GM21786 (cell line): ENCODE measurements at regions not wholly inside any gene's neighbourhood (a gene's known extent, or its start where the extent isn't known, plus 50 kb on each side); places are given as distances from the start of the nearest gene placed in this dataset.

Source experiments
- ATAC-seq: cut with Tn5 transposase; IDR thresholded peaks from one replicate; pipeline ENCODE4 v1.9.1; 2021; ENCODE audit not compliant: unreplicated experiment

DNA sequence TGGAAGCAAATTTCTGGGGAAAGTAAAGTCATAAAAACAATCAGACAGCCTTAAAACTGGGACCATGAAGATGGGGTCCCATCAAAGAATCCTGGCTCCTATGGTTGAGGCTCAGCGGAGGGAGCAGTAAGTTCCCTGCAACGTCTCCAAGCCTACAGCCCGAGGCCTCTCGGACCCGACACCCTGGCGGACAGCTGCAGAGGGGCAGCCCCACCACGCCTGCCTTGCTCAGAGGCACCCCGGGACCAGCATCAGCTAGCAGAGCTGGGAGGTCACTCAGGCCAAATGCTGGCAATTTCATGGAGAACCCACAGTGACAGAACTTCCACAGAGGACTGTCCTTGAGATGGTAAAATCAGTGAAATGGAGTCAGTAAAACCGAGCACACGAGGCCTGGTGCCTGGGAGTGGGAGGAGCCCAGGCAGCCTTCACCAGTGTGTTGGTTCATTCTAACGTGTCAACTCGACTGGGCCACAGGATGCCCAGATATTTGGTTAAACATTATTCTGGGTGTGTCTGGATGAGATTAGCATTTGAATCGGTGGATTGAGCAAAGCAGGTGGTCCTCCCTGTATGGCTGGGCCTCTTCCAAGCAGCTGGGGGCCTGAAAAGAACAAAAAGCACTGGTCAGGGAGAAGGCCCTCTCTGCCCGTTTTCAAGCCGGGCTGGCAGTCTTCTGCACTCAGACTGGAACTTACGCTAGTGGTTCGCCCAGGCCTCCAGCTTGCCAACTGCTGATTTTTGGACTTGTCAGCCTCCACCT lies 96.2 kb upstream of the INSIG1 start:
- no peak for ATAC-seq

DNA sequence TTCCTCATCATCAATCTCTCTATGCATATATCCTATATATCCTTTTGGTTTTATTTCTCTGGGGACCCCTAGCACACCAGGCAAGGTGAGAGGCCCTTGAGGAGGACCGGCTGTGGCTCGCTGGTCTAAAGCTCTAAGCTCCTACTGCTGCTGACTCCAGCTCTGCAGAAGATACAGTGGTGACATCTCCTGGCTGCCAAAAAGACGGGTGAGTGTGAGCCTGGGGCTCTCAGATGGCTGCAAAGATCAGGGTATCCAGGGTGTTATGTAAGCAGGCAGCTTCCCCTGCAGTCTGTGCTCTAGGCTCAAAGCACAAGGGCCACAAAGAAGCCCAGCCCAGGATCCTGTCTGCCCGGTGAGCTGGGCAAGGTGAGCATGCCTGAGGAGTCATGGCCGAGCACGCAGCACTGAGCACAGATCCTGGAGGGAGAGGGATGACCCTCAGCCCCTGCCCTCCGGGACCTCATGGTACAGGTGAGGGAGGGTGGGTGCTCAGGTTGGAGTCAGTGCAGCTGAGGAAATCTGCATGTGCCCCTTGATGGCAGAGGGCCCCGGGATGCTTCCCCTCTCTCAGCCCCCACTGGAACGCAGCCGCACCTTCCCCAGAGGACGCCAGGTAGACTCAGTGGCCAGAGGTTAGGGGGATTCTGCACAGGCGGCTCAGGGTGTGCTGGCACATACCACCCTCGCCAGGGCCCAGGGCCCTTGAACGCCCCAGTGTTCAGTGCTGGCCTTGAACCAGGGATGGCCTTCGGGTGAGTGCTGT lies 95.4 kb upstream of the INSIG1 start:
- ATAC-seq: no peak

DNA sequence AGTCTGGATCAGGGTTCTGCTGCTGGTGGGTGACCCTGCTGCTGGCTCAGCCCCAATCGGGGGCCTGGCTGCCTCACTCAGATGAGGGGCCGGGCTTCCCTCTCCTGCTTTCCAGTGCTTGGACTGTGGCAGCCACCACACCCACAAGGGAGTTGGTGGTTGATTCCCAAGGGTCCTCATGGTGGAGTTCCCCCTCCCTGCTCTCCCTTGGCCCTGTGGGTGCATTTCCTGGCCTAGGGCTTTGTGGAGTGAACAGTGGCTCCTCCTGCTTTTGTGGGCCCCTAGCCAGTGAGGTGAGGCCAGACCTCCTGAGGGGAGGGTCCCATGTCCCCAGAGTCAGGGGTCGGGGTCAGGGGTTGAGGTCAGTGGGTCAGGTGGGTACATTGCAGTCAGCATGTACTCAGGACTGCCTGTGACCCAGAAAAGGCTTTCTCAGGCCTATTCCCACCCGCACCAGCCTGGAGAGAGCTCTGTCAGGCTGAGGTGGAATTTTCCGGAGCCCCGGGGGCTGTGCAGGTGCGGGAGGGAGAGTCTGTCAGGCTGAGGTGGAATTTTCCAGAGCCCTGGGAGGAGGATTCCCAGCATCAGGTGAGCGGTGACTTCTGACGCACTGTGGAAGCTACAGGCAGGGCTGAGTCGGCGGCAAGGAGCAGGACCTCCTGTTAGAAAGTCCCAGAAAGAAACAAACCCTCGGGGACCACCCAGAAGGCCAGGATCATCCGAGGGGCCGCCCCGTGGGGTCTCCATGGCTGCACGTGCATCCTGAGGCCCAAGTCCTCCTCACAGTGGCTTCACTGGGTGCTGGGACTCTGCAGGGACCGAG lies 94.4 kb upstream of the INSIG1 start:
- ATAC-seq: no peak

DNA sequence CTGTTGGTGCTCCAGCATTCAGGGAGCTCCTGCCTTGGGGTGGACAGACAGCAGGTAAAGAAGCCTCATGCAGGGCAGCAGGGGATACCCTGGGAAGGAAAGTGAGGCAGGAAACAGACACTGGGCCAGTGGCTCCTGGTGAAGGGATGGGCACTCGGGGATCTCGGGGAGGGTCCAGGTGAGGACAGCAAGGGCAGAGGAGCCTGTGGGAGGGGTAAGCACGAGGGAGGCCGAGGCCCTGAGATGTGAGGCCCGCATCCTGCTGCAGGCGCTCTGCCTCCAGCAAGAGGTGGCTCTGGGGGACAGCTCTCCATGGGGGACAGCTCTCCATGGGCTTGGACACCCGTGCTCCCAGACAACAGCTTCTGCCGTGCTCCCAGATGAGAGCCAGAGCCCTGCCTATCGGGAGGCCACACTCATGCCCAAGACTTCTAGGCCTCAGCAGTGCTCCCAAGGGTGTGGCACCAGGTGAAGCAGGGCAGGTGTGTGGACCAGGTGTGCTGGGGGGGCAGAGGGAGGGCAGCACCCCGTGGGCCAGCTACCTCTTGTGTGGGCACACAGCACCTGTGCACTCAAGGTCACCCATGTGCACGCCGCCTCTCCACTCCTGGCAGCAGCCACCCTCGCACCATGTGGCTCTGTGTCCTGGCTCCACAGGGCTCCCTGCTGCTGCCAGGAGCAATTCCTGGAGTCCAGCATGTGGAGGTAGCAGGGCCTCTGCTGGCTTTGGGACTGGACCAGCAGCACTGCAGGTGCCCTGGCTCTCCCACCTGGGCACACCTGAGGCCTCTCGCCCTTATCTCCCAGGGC lies 93.6 kb upstream of the INSIG1 start:
- no peak for ATAC-seq

DNA sequence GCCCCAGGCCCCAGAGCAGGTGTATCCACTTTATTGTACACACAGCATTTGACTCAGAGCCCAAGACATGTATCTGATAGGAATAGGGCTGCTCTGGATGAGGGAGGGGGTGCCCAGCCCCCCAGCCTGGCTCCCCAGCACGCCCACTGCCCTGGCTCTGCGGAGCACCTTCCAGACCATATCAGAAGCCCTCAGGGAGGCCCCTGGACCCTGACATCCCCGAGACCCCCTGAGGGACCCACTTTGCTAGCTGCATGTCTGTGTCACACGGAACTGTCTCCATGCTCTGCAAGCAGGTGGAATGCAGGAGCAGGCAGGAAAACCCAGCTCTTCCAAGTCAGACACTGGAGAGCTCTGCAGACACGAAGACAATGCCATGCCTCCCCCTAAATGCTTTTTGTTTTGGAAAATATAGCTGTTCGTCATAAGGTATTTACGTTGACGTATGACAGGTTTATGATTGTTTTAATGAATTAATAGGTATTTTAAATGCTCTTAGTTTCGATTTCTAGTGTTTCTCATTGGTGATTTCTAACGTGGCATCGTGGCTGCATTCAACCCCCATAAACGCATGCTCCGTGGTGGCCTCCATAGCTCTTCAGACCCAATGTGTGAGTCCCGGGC lies 92.8 kb upstream of the INSIG1 start:
- ATAC-seq: no peak

DNA sequence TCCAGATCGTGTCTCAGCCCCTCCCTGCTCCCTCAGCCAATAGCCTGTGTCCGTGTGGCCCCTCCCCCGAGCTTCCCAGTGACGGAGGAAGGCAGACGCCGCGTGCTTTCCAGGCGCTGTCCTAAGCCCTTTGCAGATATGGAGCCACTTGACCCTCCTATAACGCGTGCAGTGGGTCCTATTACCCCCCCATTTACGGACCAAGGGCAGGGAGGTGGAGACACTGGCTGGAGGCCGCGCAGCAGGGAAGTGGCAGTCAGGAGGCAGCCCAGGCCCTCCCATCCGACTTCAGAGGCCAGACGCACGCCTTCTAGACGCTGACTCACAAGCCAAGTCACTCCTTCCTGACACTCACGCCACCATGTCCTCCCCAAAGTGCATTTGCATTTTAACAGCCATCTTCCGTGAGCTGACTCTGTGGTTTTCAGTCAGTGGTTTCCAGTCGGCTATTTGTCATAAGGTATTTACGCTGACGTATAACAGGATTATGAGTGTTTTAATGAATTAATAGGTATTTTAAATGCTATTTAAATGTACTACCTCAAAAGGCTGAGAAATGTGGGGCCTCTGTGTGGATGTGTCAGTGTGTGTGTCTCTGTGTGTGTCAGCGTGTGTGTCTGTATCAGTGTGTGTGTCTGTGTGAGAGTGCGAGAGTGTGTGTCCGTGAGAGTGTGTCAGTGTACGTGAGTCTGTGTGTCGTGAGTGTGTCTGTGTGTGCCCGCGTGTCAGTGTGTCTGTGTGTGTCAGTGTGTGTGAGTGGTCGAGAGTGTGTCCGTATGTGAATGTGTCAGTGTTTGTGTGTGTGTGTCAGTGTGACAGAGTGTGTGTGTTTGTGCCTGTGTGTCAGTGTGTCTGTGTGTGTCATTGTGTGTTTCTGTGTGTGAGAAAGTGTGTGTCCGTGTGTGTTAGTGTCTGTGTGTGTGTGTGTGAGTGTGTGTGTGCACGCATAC lies 92.0 kb upstream of the INSIG1 start:
- peak; percentile 88 for ATAC-seq

DNA sequence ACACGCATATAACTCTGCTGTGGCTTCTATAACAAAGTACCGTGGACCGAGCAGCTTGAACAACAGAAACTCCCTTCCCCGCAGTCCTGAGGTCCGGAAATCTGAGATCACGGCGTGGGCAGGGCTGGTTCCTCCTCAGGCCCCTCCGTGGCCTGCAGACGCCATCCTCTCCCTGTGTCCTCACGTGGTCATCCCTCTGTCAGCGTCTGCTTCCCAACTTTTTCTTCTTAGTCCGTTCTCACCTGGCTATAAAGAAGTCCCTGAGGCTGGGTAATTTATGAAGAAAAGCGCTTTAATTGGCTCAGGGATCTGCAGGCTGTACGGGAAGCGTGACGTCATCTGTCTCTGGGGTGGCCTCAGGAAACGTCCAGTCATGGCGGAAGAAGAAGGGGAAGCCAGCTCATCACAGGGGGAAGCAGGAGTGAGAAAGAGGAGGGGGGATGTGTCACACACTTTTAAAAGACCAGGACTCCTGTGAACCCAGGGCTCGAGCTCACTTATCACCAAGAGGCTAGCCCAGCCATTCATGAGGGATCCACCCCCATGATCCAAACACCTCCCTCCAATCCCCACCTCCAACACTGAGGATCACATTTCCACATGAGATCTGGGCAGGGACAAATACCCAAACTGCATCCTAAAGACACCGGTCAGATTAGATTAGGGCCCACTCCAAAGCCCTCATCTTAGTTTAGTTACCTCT lies 91.2 kb upstream of the INSIG1 start:
- ATAC-seq: peak; percentile 36

DNA sequence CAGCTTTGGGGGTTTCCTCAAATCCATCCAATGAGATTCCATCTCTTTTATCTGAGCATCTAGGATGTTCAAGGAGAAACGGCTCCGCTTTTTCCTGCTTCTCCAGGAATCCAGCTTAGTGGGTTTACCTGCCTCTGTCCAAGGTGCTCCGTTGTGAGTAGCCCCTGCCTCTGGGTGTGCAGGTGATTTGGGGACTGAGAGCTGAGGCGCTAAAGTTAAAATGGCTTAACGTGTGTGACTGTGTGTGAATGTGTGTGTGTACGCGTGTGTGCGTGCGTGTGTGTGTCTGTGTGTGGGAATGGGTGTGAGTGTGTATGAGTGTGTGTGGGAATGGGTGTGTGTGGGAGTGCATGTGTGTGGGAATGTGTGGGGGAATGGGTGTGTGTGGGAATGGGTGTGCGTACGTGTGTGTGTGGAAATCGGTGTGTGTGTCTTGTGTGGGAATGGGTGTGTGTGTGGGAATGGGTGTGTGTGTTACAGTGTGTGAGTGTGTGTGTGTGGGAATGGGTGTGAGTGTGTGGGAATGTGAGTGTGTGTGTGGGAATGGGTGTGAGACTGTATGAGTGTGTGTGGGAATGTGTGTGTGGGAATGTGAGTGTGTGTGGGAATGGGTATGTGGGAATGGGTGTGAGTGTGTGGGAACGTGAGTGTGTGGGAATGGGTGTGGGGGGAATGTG lies 90.2 kb upstream of the INSIG1 start:
- no peak for ATAC-seq

DNA sequence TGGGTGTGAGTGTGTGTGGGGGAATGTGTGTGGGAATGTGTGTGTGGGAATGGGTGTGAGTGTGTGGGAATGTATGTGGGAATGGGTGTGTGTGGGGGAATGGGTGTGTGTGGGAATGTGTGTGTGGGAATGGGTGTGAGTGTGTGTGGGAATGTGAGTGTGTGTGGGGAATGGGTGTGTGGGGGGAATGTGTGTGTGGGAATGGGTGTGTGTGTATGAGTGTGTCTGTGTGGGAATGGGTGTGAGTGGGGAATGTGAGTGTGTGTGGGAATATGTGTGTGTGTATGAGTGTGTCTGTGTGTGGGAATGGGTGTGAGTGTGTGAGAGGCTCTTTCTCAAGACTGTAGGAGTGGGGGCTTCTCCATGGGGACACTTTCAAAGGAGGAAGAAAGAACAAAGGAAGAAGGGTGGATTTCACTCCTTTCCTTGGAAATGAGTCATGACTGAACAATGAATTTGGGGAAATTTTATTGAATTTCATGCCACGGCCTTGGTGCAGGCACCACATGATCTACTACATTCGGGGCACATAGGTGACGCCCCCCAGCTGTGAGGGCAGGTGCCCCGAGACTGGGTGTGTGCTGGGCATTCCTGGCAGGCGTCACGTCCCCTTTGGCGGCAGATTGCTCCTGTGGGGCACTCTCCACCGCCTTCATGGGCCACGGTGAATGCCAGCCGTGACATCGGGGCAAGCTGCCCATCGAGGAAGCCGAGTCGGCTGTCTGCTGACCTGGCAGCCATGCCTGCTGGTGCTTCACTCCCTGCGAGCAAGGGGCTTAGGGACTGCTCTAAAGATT lies 88.8 kb upstream of the INSIG1 start:
- no peak for ATAC-seq

DNA sequence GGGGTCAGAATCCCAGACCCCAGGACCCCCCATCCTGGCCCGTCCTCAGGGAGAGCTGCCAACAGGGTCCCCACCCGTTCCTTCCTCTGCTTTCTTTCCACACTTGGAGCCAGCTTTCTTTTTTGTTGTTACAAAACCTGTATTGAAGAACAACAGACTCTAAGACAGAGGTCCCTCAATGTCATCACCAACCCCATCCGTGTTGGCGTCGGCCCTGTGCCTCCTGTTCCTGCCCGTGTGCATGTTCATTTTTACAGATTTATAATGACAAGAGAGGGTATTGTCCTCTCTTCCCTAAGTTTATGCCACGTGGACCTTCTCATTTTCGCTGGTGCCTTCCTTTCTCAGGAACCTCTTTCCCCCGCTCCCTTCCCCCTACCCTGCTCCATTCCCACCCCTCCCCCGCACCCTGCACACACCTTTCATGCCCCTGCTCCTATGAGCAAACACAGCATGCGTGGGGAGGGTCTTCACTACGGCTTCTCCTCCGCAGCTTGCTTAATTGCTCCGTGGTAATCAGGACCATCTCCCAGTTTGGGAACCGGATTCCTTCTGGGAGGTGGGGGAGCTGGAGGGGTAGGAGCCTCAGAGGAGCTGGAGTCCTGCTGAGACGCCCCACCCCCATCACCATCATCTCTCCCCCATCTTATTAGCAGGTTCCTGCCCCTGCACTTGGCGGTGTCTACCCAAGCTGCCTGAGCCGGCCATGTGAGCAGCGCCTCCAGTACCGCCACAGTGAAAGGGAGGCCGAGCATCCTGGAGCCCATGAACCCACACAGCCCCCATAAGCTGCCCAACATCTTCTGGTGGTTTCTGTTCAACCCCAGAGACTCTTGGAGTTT lies 88.0 kb upstream of the INSIG1 start:
- no peak for ATAC-seq

DNA sequence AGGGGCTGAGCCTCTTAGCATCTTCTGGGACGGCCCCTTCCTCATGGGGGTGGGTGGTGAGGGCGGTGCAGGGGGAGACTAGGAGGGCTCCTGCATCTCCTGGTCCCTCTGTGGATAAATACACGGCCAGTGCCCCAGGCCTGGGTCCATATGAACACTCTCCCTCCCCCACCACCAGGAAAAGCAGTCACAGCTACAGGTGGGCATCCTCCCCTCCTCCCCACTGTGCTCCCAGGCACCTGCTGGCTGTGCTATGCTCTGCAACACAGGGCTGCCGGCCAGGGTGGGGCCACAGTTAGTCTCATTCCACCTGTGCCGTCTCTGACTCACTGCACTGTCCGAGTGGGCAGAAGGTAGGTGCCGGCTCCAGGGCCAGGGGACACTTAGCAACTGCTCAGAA lies 87.3 kb upstream of the INSIG1 start:
- no peak for ATAC-seq

DNA sequence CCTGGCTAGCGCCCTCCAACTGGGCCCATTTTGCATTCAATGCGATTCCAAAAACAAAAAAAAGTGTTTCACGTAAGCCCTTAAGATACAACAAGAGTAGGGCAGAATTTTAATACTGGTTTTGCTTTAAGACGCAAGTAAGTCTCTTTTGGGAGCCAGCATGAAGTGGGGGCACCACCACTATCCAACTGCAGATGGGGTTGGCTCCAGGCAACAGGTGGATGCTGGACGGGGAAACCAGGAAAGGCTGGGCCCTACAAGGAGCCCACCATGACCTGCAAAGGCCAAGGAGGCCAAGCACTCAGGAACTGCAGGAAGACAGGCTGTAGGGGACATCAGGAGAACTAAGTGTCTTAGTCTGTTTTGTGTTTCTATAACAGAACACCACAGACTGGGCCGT lies 86.5 kb upstream of the INSIG1 start:
- ATAC-seq: no peak

DNA sequence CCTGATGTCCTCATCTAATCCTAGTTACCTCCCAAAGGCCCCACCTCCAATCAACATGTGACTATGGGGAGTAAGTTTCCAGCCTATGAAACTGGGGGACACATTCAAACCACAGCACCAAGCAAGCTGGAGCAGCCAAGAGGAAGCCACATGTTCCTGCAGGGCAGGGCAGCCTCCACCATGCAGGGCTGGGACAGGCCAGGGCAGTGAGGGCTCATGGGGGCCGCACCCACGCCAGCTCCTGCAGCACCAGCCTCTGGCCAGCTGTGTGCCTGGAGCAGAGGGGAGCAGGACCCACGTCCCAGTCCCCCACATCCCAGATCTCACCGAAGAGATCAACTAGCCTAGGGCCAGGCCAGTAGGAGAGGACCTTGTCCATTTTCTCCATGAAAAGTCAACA lies 85.9 kb upstream of the INSIG1 start:
- ATAC-seq: no peak

DNA sequence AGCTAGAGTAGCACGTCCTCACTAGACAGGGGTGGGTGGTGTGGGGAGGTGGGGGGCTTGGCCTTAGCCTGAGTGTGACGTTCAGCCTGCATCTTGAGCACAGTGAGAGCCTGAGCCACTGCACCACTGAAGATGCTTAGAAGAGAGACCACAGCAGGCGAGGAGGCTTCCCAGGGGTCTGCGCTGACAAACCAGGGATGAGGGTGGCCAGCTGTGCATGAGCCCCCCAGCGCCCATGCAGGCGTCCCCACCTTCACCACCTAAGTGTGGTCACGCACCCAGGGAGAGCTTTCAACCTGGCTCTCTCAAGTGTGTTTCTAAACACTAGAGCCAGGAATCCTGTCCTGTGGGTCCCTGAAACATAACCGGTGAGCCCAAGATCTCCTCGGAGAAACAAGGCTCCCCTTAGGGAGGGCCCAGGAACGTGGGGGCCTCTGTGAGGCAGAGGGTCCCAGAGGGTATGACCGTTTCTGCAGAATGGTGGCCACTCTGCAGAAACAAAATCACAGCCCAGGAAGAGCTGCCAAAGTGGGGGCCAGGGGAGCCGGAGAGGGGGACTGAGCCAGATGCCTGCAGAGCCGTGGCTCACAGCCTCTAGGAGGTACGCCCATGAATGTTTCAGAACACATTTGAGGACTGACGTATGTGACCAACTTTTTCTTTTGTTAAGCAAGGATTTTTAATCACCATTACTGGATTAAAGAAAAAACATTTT lies 85.2 kb upstream of the INSIG1 start:
- no peak for ATAC-seq

DNA sequence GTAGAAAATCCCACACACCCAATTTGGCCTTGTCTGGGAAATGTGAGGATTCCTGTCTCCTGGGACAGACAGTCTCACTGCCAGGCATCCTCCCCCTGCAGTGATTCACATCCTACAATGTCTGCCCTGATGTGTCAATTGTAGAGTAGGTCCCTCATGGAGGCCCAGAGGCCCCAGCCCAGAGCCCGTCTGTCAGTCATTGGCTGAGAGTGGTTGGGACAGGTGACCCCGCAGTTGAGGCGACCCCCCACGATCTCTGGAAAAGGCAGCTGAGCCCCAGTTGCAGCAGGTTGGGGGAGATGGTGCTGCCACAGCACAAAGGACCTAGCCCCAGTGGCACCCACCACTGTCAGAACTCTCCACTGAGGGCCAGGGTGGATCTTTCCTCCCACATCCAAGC lies 84.3 kb upstream of the INSIG1 start:
- no peak for ATAC-seq
